Erythroblast (primary cell): ENCODE measurements at regions not wholly inside any gene's neighbourhood (a gene's known extent, or its start where the extent isn't known, plus 50 kb on each side); places are given as distances from the start of the nearest gene placed in this dataset.

ENCODE experiments used
- GATA1 ChIP-seq: IDR thresholded peaks from 2 replicates; pipeline ENCODE4 v1.6.1; 2011; ENCODE audit warnings: low read depth, mild to moderate bottlenecking, control low read depth, low read length, moderate library complexity
- POLR2A ChIP-seq: IDR thresholded peaks from 2 replicates; pipeline ENCODE4 v1.6.1; 2011; ENCODE audit warnings: mild to moderate bottlenecking, low read length

DNA sequence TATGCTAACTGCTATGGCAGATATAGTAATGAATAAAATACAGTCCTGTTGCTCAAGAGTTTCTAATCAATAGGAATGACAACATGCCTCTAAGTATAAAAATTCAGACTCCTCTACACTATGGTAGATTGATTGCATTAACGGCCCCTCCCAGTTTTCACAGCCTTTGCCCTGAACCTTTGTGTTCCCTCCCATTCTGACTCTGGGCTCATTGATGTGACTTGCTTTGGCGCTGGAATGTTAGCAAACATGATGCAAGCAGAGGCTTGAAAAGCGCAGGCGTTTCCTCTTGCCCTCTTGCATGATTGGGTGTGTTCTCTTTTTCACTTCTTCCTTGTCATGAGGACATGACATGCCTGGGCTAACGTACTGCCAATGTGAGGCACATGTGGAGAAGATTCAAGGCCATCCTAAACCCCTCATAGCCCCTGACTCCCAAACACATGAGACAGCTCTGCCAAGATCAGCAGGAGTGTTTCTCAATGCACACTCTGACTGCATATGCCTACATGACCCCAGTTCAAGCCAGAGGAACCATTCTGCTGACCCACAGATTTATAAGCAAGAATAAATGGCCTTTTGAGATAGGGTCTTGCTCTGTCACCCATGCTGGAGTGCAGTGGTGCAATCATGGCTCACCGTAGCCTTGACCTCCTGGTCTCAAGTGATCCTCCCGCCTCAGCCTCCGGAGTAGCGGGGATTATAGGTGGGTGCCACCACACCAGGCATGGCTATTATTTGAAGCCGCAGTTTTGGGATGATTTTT lies 49.7 kb upstream of the CD28 start:
- no peak for TF ChIP-seq POLR2A
- no peak for TF ChIP-seq GATA1
